HG03378 (cell line): ENCODE measurements at regions not wholly inside any gene's neighbourhood (a gene's known extent, or its start where the extent isn't known, plus 50 kb on each side); places are given as distances from the start of the nearest gene placed in this dataset.

Experiments
- ATAC-seq: cut with Tn5 transposase; IDR thresholded peaks from one replicate; pipeline ENCODE4 v1.9.1; 2021; ENCODE audit warnings: mild to moderate bottlenecking, moderate library complexity; ENCODE audit not compliant: unreplicated experiment

GRCh38 chr1:58908561-58909560 lies 125.0 kb upstream of the JUN start:
- no peak for ATAC-seq

DNA sequence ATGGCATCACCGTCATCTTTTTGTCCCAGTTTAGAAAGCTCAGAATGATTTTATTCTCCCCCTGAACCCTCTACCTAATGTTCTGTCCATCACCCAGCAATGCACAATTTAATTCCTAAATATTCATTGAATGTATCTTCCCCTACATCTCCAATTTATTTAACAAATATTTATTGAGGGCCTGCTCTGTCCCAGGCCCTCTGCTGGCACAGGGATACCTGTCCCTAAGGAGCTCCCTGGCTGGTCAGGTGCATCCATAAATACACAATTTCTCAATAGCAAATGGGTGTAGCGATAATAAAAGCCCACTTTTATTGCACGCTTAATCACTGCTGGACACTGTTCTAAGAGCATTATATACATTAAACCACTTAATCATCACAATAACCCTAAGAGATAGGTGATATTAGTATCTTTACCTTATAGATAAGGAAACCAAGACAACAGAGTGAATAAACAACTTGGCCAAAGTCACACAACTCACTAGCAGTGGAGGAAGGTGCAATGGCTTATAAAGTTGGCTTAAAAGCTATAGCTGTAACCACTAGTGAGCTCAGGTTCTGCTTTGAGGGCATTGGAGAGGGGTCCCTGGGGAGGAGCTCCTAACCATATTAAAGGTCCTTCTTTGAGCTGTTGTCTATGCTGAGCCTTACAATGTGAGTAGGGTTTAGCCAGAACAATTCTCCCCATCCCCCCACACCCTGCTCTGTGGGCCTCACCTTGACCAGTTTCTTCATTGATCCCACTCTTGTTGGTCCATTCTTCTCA lies 126.3 kb upstream of the JUN start:
- no peak for ATAC-seq

DNA sequence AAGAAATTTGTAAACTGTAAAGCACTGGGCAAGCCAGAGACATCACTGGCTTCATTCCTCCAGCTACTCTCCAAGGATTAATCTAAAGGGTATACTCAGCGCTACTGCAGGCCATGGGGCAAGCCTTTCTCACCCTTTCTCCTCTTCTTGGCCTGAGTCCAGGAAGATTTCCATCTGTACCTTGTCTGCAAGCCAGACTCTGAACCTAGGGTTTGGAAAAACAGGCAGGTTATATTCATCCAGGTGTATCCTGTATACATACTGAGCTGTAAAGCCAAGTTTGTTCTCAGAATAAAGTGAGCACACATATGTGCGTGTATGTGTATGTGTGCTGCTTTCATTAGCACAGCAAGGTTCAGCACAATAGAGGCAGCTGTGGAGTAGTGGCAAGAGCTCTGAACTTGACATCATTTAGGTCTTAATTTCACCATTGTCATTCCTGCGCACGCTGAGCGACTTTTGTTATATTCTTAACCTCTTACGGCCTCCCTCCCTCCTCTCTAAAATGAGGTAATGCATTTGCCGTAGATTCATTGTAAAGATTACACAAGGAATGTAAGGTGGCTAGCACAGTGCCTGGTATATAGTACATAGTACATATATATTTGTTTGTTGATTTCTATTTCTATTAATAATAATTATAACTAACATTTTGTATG lies 128.1 kb upstream of the JUN start:
- no peak for ATAC-seq

DNA sequence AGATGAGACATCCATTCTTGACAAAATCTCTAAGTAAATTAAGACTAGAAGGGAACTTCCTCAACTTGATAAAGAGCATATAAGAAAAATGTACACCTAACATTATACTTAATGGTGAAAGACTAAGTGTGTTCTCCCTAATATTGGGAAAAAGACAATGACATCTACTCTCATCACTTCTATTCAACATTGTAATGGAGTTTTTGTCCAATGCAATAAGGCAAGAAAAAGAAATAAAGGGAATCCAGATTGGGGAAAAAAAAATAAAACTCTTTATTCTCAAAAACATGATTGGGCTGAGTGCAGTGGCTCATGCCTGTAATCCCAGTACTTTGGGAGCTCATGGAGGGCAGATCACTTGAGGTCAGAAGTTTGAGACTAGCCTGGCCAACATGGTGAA lies 131.1 kb upstream of the JUN start:
- ATAC-seq = no peak

- ATAC-seq = no peak
Observed at GRCh38 chr1:58917436-58917835, 133.6 kb upstream of the JUN start.

DNA sequence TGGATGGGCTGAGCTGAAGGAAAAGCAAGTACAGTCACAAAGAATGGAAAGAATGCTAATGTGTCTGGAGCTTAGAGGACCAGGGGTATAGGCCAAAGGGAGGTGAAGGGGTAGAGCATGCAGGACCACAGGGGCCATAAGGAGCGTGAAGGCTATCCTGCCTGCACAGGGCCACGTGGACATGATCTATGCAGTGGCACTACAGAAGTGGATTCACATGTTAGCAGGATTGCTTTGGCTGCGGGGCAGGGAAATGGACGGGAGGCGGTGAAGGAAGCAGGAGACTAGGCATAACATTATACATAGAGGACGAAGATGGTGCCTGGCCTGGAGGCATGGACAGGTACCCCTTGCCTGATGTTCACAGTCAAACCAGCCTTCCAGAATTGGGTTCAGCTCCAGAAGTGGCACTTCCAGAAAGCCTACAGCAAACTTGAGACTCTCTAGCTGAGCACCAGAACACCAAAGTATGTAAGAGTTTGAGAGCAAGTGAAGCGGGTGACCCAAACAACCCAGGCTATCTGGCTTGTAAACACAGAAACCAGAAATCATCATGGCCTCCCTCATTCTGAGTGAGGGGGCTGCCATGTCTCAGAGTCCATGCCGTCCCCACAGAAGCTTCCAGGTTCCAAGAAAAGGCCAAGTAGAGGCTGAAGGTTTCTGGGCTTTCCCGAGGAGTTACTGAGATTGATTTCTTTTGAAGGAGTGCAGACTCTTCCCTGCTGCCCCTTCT lies 135.5 kb upstream of the JUN start:
- no peak for ATAC-seq

DNA sequence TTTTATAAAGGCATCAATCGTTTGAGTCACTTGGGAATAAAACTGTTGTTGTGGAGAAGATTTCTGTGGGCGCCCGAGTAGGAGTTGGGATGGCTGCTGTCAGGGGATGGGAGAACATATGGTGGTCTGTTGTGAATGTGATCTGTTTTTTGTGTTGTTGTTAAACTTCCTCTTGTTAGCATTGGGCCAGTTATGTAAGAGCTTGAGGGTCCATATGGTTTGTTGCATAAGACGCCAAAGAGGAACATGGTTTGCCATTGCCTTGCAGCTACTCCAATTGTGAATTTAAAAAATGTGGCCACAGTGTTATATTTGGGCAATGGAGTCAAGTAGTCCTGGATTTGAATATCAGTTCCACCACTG lies 136.1 kb upstream of the JUN start:
- no peak for ATAC-seq

- no peak for ATAC-seq
Observed at GRCh38 chr1:58921342-58921741, 137.5 kb upstream of the JUN start.

GRCh38 chr1:58921751-58922150 lies 137.9 kb upstream of the JUN start:
- no peak for ATAC-seq

GRCh38 chr1:58922302-58923089 lies 138.6 kb upstream of the JUN start:
- ATAC-seq = peak; percentile 76

DNA sequence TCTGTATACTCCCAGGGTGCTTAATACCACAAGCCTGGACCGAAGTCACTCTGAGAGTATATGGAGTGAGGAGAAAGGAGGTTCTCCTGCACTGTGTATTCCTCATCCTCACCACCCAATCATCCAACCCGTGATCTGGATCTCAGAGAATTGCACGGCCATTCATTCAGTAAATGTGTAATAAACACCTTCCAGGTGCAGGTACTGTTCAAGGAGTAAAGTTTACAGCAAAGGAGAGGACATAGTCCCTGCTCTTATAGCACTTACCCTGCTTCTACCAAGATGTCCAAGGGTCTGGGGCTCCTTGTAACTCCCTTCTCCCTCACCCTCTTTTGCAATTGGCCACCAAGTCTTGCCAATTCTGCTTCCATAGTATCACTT lies 139.2 kb upstream of the JUN start:
- ATAC-seq = no peak

GRCh38 chr1:58924016-58924565 lies 140.2 kb upstream of the JUN start:
- ATAC-seq = no peak

- no peak for ATAC-seq
Observed at GRCh38 chr1:58924821-58925220, 141.0 kb upstream of the JUN start.

DNA sequence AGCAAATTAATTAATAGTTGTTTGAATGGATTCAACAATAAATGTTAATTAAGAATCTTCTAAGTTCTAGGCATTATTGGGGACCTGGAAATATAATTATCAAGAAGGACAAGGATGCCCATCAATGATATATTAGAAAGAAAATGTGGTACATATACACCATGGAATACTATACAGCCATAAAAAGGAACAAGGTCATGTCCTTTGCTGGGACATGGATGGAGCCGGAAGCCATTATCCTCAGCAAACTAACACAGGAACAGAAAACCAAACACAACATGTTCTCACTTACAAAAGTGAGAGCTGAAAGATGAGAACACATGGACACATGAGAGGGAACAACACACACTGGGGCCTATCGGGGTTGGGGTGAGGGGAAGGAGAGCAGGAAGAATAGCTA lies 141.4 kb upstream of the JUN start:
- no peak for ATAC-seq

DNA sequence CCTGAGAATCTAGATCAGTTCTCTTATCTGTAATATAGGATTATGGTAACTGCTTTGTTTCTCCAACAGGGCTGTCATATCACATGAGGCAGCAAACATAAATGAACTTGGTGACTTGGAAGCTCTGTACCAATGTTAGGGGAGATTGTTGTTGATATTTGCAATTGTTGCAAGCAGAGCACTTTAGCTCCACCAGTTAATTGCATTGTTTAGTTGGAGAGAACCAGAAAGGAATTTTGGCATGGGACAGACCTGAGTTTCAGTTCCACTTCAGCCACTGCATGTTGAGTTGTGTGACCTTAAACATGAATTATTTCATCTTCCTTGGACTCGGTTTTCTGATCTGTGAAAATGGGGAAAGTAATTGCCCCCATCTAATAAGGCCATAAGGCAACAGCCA lies 142.3 kb upstream of the JUN start:
- ATAC-seq = no peak

DNA sequence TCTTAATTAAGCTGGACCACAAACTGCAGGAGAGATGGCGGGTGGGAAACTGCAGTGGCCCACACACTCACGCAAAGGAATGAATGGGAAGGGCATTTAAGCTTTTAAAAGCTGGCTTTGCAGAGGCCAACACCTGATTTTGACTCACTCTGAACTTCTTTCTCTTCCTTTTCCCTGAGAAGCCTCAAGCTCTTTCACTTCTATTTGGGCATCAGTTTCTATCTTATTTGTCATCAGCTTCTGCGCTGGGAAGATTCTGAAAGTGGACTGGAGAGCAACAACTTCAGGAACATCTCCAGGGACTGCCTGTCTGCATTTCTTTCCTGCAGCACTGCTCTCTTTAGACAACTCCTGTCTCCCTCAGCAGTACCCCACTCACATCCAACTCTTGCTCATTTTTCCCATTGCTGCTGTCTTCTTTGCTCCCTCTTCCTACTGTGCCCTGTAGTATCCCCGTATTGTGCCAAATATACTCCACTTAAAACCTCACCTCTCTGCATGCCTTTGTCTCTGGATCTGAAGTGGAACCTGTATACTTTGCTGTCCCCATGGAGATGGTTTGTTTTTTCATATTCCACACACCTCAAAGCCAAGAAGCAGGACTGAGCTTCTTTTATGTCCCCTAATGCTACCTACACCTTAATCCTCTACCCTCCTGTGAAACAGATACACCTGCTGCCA lies 143.3 kb upstream of the JUN start:
- no peak for ATAC-seq

DNA sequence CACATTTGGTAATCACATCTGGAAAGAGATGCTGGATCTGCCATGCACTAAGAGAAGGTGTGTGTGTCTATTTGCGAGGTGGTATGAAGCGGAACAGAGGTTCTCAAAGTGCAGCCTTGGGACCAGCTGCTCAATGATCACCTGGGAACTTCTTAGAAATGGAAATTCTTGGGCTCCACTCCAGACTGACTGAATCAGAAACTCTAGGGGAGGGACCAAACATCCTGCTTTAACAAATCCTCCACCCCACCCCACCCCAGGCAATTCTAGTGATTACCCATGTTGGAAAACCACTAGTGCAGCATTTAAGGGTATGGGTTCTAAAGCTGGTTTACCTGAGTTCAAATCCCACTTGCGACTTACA lies 143.9 kb upstream of the JUN start:
- no peak for ATAC-seq

DNA sequence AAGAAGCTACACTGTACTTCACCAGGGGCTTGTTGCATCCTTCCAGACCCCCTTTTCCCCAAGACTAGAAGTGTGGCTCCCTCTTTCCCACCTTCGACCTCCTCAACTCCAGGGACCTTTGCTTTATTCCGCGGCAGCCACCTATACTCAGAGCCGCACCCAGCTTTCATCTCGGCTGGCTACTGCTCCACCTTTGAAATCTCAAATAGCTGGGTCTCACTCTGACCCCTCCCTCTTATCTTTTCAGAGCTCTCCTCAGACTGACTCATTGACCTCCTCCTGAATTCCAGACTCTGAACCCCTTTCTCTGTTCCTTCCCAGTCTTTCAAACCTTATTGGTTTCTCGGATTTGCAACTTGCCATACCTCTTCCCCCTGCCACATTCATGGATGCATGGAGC lies 144.7 kb upstream of the JUN start:
- no peak for ATAC-seq

DNA sequence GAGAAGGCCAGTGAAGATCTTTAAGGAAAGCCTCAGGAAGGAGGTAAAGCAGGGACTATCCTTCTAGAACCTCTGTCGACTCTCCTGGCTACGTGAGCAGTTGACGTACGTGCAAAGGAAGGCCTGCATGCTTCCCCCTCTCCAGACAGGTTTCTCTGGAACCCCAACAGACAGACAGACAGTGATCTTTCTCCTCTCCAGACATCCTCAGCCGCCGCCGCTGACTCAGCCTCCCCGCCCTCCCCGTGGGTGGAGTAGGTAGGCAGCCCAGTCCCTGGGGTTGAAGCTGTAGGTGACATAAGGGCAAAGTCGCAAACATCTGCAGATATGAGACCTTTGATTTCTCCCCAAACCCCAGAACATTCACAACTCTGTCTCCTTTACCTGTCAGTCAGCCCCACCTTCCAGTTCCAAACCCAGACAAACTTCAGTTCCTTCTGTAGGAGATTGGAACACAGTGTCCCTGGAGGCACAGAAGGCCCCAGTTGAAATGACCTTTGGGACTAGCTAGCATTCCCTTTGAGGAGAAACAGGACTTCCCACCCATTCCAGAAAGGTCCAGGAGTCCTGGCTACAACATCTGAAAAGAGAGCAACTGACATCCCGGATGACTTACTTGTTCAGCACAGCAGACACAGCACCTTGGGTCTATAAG lies 146.0 kb upstream of the JUN start:
- ATAC-seq = no peak
